H9 (cell line): ENCODE measurements at regions not wholly inside any gene's neighbourhood (a gene's known extent, or its start where the extent isn't known, plus 50 kb on each side); places are given as distances from the start of the nearest gene placed in this dataset.

ENCODE experiments used
- DNase-seq: peaks from one replicate; pipeline ENCODE4 v3.0.0-alpha.2; 2017
- H2AFZ ChIP-seq: one replicate; pipeline ENCODE4 v1.6.1; 2013; ENCODE audit warnings: mild to moderate bottlenecking, low read length, control low read depth, moderate library complexity
- H2AK5ac ChIP-seq: 2 replicates; pipeline ENCODE4 v1.6.1; 2013; ENCODE audit warnings: low read length, control low read depth, mixed read lengths; ENCODE audit not compliant: insufficient read length
- H2BK120ac ChIP-seq: one replicate; pipeline ENCODE4 v1.6.1; 2013; ENCODE audit warnings: low read depth, mild to moderate bottlenecking, low read length, control low read depth, inconsistent platforms; ENCODE audit not compliant: poor library complexity, severe bottlenecking
- H2BK12ac ChIP-seq: 2 replicates; pipeline ENCODE4 v1.6.1; 2013; ENCODE audit warnings: low read length, control low read depth, mixed read lengths, low read depth; ENCODE audit not compliant: insufficient read length
- H2BK15ac ChIP-seq: 2 replicates; pipeline ENCODE4 v1.6.1; 2013; ENCODE audit warnings: low read depth, low read length, control low read depth
- H2BK20ac ChIP-seq: one replicate; pipeline ENCODE4 v1.6.1; 2013; ENCODE audit warnings: low read depth, mild to moderate bottlenecking, low read length, control low read depth, inconsistent platforms; ENCODE audit not compliant: poor library complexity, severe bottlenecking
- H2BK5ac ChIP-seq: 2 replicates; pipeline ENCODE4 v1.6.1; 2013; ENCODE audit warnings: low read length, control low read depth, mixed read lengths; ENCODE audit not compliant: insufficient read length
- H3K14ac ChIP-seq: 2 replicates; pipeline ENCODE4 v1.6.1; 2013; ENCODE audit warnings: low read length, control low read depth; ENCODE audit not compliant: insufficient read depth
- H3K18ac ChIP-seq: 2 replicates; pipeline ENCODE4 v1.6.1; 2013; ENCODE audit warnings: low read depth, mild to moderate bottlenecking, mixed read lengths, low read length, control low read depth; ENCODE audit not compliant: insufficient read length
- H3K23ac ChIP-seq: 2 replicates; pipeline ENCODE4 v1.6.1; 2013; ENCODE audit warnings: low read length, control low read depth, mixed read lengths, low read depth; ENCODE audit not compliant: insufficient read length
- H3K23me2 ChIP-seq: 2 replicates; pipeline ENCODE4 v1.6.1; 2013; ENCODE audit warnings: low read depth, mild to moderate bottlenecking, mixed read lengths, low read length, control low read depth; ENCODE audit not compliant: insufficient read length, poor library complexity, severe bottlenecking
- H3K27ac ChIP-seq: 2 replicates; pipeline ENCODE4 v1.5.1; 2013; ENCODE audit warnings: low read length, control low read depth, mixed read lengths, low read depth; ENCODE audit not compliant: insufficient read length
- H3K27me3 ChIP-seq: 2 replicates; pipeline ENCODE4 v1.6.1; 2013; ENCODE audit warnings: low read length, control low read depth, inconsistent platforms; ENCODE audit not compliant: insufficient read depth
- H3K4ac ChIP-seq: 2 replicates; pipeline ENCODE4 v1.6.1; 2013; ENCODE audit warnings: low read depth, mild to moderate bottlenecking, control low read depth, inconsistent platforms, low read length, moderate library complexity
- H3K4me1 ChIP-seq: 2 replicates; pipeline ENCODE4 v1.6.1; 2013; ENCODE audit warnings: low read length, control low read depth, inconsistent platforms; ENCODE audit not compliant: insufficient read depth
- H3K4me2 ChIP-seq: 2 replicates; pipeline ENCODE4 v1.6.1; 2013; ENCODE audit warnings: low read length, control low read depth, mixed read lengths; ENCODE audit not compliant: insufficient read length, insufficient read depth
- H3K56ac ChIP-seq: 2 replicates; pipeline ENCODE4 v1.6.1; 2013; ENCODE audit warnings: low read depth, mild to moderate bottlenecking, mixed read lengths, low read length, control low read depth; ENCODE audit not compliant: insufficient read length
- H3K79me1 ChIP-seq: 2 replicates; pipeline ENCODE4 v1.6.1; 2013; ENCODE audit warnings: low read depth, mild to moderate bottlenecking, moderate library complexity, low read length, control low read depth, inconsistent platforms; ENCODE audit not compliant: insufficient read depth, poor library complexity, severe bottlenecking
- H3K79me2 ChIP-seq: 2 replicates; pipeline ENCODE4 v1.6.1; 2013; ENCODE audit warnings: low read length, control low read depth, inconsistent platforms; ENCODE audit not compliant: insufficient read depth
- H3K9ac ChIP-seq: 2 replicates; pipeline ENCODE4 v1.6.1; 2013; ENCODE audit warnings: low read length, control low read depth, mixed read lengths; ENCODE audit not compliant: insufficient read length; ENCODE audit errors: extremely low read depth
- H3K9me3 ChIP-seq: one replicate; pipeline ENCODE4 v1.6.1; 2013; ENCODE audit warnings: low read depth, low read length, inconsistent platforms; ENCODE audit not compliant: control insufficient read depth
- H3T11ph ChIP-seq: one replicate; pipeline ENCODE4 v1.6.1; 2013; ENCODE audit warnings: mild to moderate bottlenecking, low read length, control low read depth, inconsistent platforms
- H4K20me1 ChIP-seq: one replicate; pipeline ENCODE4 v1.6.1; 2013; ENCODE audit not compliant: control insufficient read depth, insufficient read length, insufficient read depth
- H4K5ac ChIP-seq: 2 replicates; pipeline ENCODE4 v1.6.1; 2013; ENCODE audit warnings: low read depth, mild to moderate bottlenecking, mixed read lengths, low read length, control low read depth; ENCODE audit not compliant: insufficient read length
- H4K8ac ChIP-seq: replicated peaks from 2 replicates; pipeline ENCODE4 v1.6.1; 2013; ENCODE audit warnings: low read length, control low read depth, mixed read lengths, low read depth; ENCODE audit not compliant: insufficient read length
- H4K91ac ChIP-seq: 2 replicates; pipeline ENCODE4 v1.6.1; 2013; ENCODE audit warnings: low read depth, mild to moderate bottlenecking, moderate library complexity, mixed read lengths, low read length, control low read depth; ENCODE audit not compliant: insufficient read length
- H3K27ac Mint-ChIP-seq, 3 experiments: 2 replicates in 2 of 3; 3 replicates in 1 of 3; pipeline ENCODE4 v1.8.0; 2020 to 2021; ENCODE audit warnings: mixed read lengths in 3 of 3, mild to moderate bottlenecking in 1 of 3, moderate library complexity in 1 of 3
- H3K27me3 Mint-ChIP-seq: 2 replicates; pipeline ENCODE4 v1.8.0; 2021; ENCODE audit warnings: low read depth, mild to moderate bottlenecking, moderate library complexity, mixed read lengths
- H3K36me3 Mint-ChIP-seq, 3 experiments: 2 replicates in 2 of 3; 3 replicates in 1 of 3; pipeline ENCODE4 v1.8.0; 2020 to 2021; ENCODE audit warnings: low read depth in 3 of 3, mixed read lengths in 3 of 3; ENCODE audit not compliant: insufficient read depth in 1 of 3
- H3K4me1 Mint-ChIP-seq, 2 experiments: 2 replicates each; pipeline ENCODE4 v1.8.0; 2020; ENCODE audit warnings: mixed read lengths in 2 of 2
- H3K4me3 Mint-ChIP-seq, 2 experiments: 2 replicates in 1 of 2; 3 replicates in 1 of 2; pipeline ENCODE4 v1.8.0; 2020 to 2021; ENCODE audit warnings: mild to moderate bottlenecking in 2 of 2, mixed read lengths in 2 of 2, moderate library complexity in 1 of 2
- H3K9me3 Mint-ChIP-seq, 2 experiments: 2 replicates in 1 of 2; 3 replicates in 1 of 2; pipeline ENCODE4 v1.8.0; 2020; ENCODE audit warnings: mild to moderate bottlenecking in 2 of 2, mixed read lengths in 2 of 2, moderate library complexity in 1 of 2
- CTCF ChIP-seq: fragments of 200-600 bp; sonication (generic); conservative IDR thresholded peaks from 3 replicates; pipeline ENCODE4 v1.8.0; 2021; ENCODE audit warnings: antibody characterized with exemption, mild to moderate bottlenecking
- WGBS: extraction: QIAGEN DNeasy Blood & Tissue Kit; methylation state at CpG from one replicate; pipeline ENCODE4 v1.1.7; 2013; ENCODE audit warnings: missing lambda C conversion rate, low lambda C conversion rate, mixed read lengths; ENCODE audit not compliant: insufficient read length; ENCODE audit errors: extremely low coverage; 5-methylcytosine and 5-hydroxymethylcytosine counted together

- WGBS, result no CpG with 5 or more reads among the region's 5 CpGs
- Histone ChIP-seq H4K8ac (no peak overlapping the region), H3K79me2 (no peaks in the 10 kb centered on the region), H2BK20ac (no peak overlapping the region), H2BK12ac (no peak overlapping the region), H4K5ac (no peak overlapping the region), H3K4me1 (no peaks in the 10 kb centered on the region), H3K18ac (no peak overlapping the region), H2BK15ac (no peak overlapping the region), H4K91ac (no peak overlapping the region), H3K27ac (no peak overlapping the region), H3K27me3 (peaks cover 2% of the 10 kb centered on the region; the same call in 1 of the 2 replicates), H4K20me1 (no peaks in the 10 kb centered on the region), H2BK120ac (no peak overlapping the region), H3K9ac (no peak overlapping the region), H2AK5ac (no peak overlapping the region), H2BK5ac (no peak overlapping the region), H3T11ph (no peak overlapping the region), H3K4ac (no peak overlapping the region), H2AFZ (no peak overlapping the region), H3K23me2 (peaks cover 3% of the 10 kb centered on the region), H3K56ac (no peak overlapping the region), H3K23ac (no peak overlapping the region), H3K14ac (no peak overlapping the region; the same call in 1 of the 2 replicates), H3K4me2 (no peak overlapping the region), H3K79me1 (no peaks in the 10 kb centered on the region), H3K9me3 (no peaks in the 10 kb centered on the region)
- no peak overlapping the region for H3K4me3 Mint-ChIP-seq
- H3K4me1 Mint-ChIP-seq, result no peaks in the 10 kb centered on the region
- H3K9me3 Mint-ChIP-seq, result peaks cover 4 to 5% of the 10 kb centered on the region in 2 experiments; a peak in 2 of 5 replicates
- H3K27me3 Mint-ChIP-seq, result peaks cover 54% of the 10 kb centered on the region
- no peak for TF ChIP-seq CTCF
- no peaks in the 10 kb centered on the region for H3K36me3 Mint-ChIP-seq
- no peak for DNase-seq
- no peak overlapping the region for H3K27ac Mint-ChIP-seq
Measured at GRCh38 chr7:157072361-157072760, 61.9 kb upstream of the MNX1 start.
